Neural progenitor cell (in vitro differentiated cells): ENCODE measurements at regions not wholly inside any gene's neighbourhood (a gene's known extent, or its start where the extent isn't known, plus 50 kb on each side); places are given as distances from the start of the nearest gene placed in this dataset.

Source experiments
- DNase-seq: peaks from one replicate; pipeline ENCODE4 v3.0.0-alpha.2; 2016; ENCODE audit warnings: low spot score
- H2AFZ ChIP-seq: fragments of 200-600 bp; sonication (generic); replicated peaks from 2 replicates; pipeline ENCODE4 v1.6.1; 2016; ENCODE audit warnings: antibody characterized with exemption
- H3F3A ChIP-seq: fragments of 200-600 bp; sonication (generic); 2 replicates; pipeline ENCODE4 v1.6.1; 2016; ENCODE audit warnings: antibody characterized with exemption, low read depth
- H3K27ac ChIP-seq: fragments of 200-600 bp; sonication (generic); 2 replicates; pipeline ENCODE4 v1.5.1; 2016; ENCODE audit warnings: mild to moderate bottlenecking
- H3K27me3 ChIP-seq: fragments of 200-600 bp; sonication (generic); 2 replicates; pipeline ENCODE4 v1.6.1; 2016; ENCODE audit warnings: mild to moderate bottlenecking, moderate library complexity
- H3K36me3 ChIP-seq: fragments of 200-600 bp; sonication (generic); 2 replicates; pipeline ENCODE4 v1.5.1; 2016
- H3K4me1 ChIP-seq: fragments of 200-600 bp; sonication (generic); 2 replicates; pipeline ENCODE4 v1.6.1; 2016; ENCODE audit warnings: mixed run types
- H3K4me2 ChIP-seq: fragments of 200-600 bp; sonication (generic); 2 replicates; pipeline ENCODE4 v1.6.1; 2016
- H3K4me3 ChIP-seq: fragments of 200-600 bp; sonication (generic); 2 replicates; pipeline ENCODE4 v1.5.1; 2016
- H3K79me2 ChIP-seq: fragments of 200-600 bp; sonication (generic); 2 replicates; pipeline ENCODE4 v1.6.1; 2016; ENCODE audit warnings: low read depth
- H3K9ac ChIP-seq: fragments of 200-600 bp; sonication (generic); 2 replicates; pipeline ENCODE4 v1.6.1; 2016
- H3K9me3 ChIP-seq: fragments of 200-600 bp; sonication (generic); 2 replicates; pipeline ENCODE4 v1.5.1; 2016; ENCODE audit warnings: low read depth
- H4K20me1 ChIP-seq: fragments of 200-600 bp; sonication (generic); 2 replicates; pipeline ENCODE4 v1.6.1; 2016; ENCODE audit warnings: low read depth
- H3K27ac Mint-ChIP-seq: 3 replicates; pipeline ENCODE4 v1.8.0; 2021; ENCODE audit warnings: mixed read lengths
- H3K27me3 Mint-ChIP-seq: 2 replicates; pipeline ENCODE4 v1.8.0; 2022; ENCODE audit warnings: low read depth, mild to moderate bottlenecking, inconsistent platforms, moderate library complexity, mixed read lengths; ENCODE audit not compliant: insufficient read depth
- H3K36me3 Mint-ChIP-seq: 3 replicates; pipeline ENCODE4 v1.8.0; 2021; ENCODE audit warnings: mixed read lengths
- H3K4me1 Mint-ChIP-seq: 3 replicates; pipeline ENCODE4 v1.8.0; 2021; ENCODE audit warnings: mixed read lengths
- H3K4me3 Mint-ChIP-seq: 3 replicates; pipeline ENCODE4 v1.8.0; 2021; ENCODE audit warnings: mild to moderate bottlenecking, moderate library complexity, mixed read lengths
- H3K9me3 Mint-ChIP-seq: 3 replicates; pipeline ENCODE4 v1.8.0; 2020; ENCODE audit warnings: mixed read lengths
- EZH2 ChIP-seq: fragments of 200-600 bp; sonication (generic); IDR thresholded peaks from 2 replicates; pipeline ENCODE4 v1.6.1; 2017; ENCODE audit warnings: antibody characterized with exemption, mild to moderate bottlenecking, moderate library complexity
- EZH2phosphoT487 ChIP-seq: fragments of 200-600 bp; sonication (generic); IDR thresholded peaks from 2 replicates; pipeline ENCODE4 v1.6.1; 2017; ENCODE audit warnings: antibody characterized with exemption
- TF ChIP-seq, protein P1 (sequence below): fragments of 200-600 bp; sonication (generic); IDR thresholded peaks from 2 replicates; pipeline ENCODE4 v1.5.1; 2017; ENCODE audit warnings: antibody characterized with exemption, mild to moderate bottlenecking

DNA sequence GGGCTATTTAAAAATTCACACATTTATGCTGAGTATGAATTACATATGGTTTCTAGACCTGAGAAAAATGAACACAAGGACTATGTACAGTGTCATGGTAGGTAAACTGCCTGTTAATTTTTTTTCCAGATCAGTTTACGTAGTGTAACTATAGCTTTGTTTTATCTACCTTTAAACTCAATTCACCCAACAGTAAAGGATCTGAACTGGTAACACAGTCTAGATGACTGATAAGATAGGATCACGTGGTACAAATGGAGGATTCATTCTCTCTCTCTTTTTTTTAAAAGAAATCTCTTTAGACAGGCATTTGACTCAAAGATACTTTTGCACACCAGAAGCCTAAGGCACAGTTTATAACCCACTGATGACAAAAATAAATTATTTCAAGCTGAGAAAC lies 130.8 kb upstream of the ATP2B1 start:
- no peak overlapping the region for H3K27ac ChIP-seq
- no peaks in the 10 kb centered on the region for H3K79me2 ChIP-seq
- no peak overlapping the region for H3K4me3 ChIP-seq
- no peaks in the 10 kb centered on the region for H3K27me3 ChIP-seq
- no peaks in the 10 kb centered on the region for H3K36me3 ChIP-seq
- H4K20me1 ChIP-seq, result no peaks in the 10 kb centered on the region
- no peaks in the 10 kb centered on the region for H3K9me3 ChIP-seq
- Mint-ChIP-seq H3K4me3 (no peak overlapping the region), H3K9me3 (no peaks in the 10 kb centered on the region), H3K27ac (no peak overlapping the region), H3K27me3 (no peaks in the 10 kb centered on the region), H3K4me1 (peaks cover 5% of the 10 kb centered on the region), H3K36me3 (no peaks in the 10 kb centered on the region)
- H3K9ac ChIP-seq, result no peak overlapping the region
- TF ChIP-seq, protein P1, sequence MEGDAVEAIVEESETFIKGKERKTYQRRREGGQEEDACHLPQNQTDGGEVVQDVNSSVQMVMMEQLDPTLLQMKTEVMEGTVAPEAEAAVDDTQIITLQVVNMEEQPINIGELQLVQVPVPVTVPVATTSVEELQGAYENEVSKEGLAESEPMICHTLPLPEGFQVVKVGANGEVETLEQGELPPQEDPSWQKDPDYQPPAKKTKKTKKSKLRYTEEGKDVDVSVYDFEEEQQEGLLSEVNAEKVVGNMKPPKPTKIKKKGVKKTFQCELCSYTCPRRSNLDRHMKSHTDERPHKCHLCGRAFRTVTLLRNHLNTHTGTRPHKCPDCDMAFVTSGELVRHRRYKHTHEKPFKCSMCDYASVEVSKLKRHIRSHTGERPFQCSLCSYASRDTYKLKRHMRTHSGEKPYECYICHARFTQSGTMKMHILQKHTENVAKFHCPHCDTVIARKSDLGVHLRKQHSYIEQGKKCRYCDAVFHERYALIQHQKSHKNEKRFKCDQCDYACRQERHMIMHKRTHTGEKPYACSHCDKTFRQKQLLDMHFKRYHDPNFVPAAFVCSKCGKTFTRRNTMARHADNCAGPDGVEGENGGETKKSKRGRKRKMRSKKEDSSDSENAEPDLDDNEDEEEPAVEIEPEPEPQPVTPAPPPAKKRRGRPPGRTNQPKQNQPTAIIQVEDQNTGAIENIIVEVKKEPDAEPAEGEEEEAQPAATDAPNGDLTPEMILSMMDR, result no peak
- H3K4me1 ChIP-seq, result no peaks in the 10 kb centered on the region
- DNase-seq, result no peak
- no peak overlapping the region for H2AFZ ChIP-seq
- no peaks in the 10 kb centered on the region for H3F3A ChIP-seq
- H3K4me2 ChIP-seq, result no peak overlapping the region

DNA sequence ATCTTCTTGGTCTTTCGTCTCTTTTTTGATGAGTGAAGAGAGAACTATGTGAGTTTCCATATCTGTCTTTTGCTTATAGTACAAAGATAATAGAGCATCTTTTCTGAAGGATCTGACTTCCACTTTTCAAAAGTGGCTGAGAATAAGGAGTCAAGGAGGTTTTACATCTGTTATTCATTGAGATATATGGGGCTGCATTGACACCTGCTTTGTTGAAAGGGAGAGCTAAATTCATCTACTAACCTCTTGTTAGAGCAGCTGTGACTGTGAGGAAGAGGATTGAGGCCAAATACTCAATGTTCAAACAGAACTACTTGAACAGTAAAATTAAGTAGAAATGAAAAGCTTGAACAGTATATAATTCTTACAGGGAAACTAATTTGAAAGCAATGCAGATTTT lies 130.2 kb upstream of the ATP2B1 start:
- Histone ChIP-seq H3K36me3 (no peaks in the 10 kb centered on the region), H3K27ac (no peak overlapping the region), H3K4me3 (no peak overlapping the region), H4K20me1 (no peaks in the 10 kb centered on the region), H2AFZ (no peak overlapping the region), H3K9ac (no peak overlapping the region), H3K27me3 (no peaks in the 10 kb centered on the region), H3K79me2 (no peaks in the 10 kb centered on the region), H3K4me2 (no peak overlapping the region), H3K9me3 (no peaks in the 10 kb centered on the region), H3F3A (no peaks in the 10 kb centered on the region), H3K4me1 (no peaks in the 10 kb centered on the region)
- Mint-ChIP-seq H3K27me3 (no peaks in the 10 kb centered on the region), H3K4me1 (peaks cover 5% of the 10 kb centered on the region), H3K36me3 (no peaks in the 10 kb centered on the region), H3K27ac (no peak overlapping the region), H3K4me3 (no peak overlapping the region), H3K9me3 (no peaks in the 10 kb centered on the region)
- TF ChIP-seq, protein P1, result no peak
- TF ChIP-seq EZH2phosphoT487 (no peak), EZH2 (no peak)
- no peak for DNase-seq

DNA sequence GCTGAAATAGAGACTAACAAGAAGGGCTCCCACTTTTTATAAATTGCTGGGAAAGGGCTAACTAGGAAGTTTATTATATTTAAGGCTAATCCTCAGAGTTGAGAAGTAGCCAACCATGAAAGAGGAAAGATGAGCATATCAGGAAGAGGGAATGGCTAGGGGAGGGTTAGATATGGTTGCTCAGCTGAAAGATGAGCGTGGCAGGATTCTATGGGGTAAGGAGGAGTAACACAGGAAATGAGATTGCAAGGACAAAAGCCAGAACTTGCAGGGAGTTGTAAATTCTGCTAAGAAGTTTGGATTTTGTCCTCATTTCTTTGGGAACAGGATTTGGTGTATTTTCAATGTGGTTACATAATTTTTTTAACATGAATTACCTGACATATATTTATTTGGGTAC lies 127.4 kb upstream of the ATP2B1 start:
- Histone ChIP-seq H3K4me1 (peaks cover 11% of the 10 kb centered on the region), H3K79me2 (no peaks in the 10 kb centered on the region), H3K4me3 (no peak overlapping the region), H3K27me3 (no peaks in the 10 kb centered on the region), H3K9me3 (no peaks in the 10 kb centered on the region), H3K27ac (no peak overlapping the region), H3K36me3 (no peaks in the 10 kb centered on the region), H2AFZ (peak overlapping the region; percentile 21), H3K4me2 (no peak overlapping the region), H4K20me1 (no peaks in the 10 kb centered on the region), H3K9ac (no peak overlapping the region), H3F3A (no peaks in the 10 kb centered on the region)
- DNase-seq, result no peak
- H3K27ac Mint-ChIP-seq, result no peak overlapping the region
- no peaks in the 10 kb centered on the region for H3K27me3 Mint-ChIP-seq
- TF ChIP-seq EZH2 (no peak), EZH2phosphoT487 (no peak)
- TF ChIP-seq, protein P1, result no peak
- H3K36me3 Mint-ChIP-seq, result no peaks in the 10 kb centered on the region
- H3K9me3 Mint-ChIP-seq, result no peaks in the 10 kb centered on the region
- no peak overlapping the region for H3K4me3 Mint-ChIP-seq
- peaks cover 8% of the 10 kb centered on the region for H3K4me1 Mint-ChIP-seq

DNA sequence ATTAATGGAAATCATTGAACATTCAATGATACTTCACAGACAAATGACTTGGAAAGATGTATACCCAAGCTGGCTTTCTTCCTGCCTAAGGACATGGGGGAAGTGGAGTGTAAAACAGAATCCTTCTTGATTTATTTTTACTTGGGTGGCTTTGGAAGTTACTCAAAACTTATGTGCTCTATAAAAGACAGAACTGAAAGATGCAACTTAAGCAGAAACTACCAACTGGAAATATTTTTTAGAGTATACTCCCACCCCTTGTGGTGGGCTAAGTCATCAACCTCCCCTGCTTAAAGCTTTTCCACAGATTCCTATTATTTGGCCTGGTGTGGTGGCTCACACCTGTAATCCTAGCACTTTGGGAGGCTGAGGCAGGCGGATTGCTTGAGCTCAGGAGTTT lies 126.0 kb upstream of the ATP2B1 start:
- Mint-ChIP-seq H3K9me3 (no peaks in the 10 kb centered on the region), H3K4me1 (peaks cover 8% of the 10 kb centered on the region), H3K27me3 (no peaks in the 10 kb centered on the region), H3K4me3 (no peak overlapping the region), H3K36me3 (no peaks in the 10 kb centered on the region), H3K27ac (no peak overlapping the region)
- Histone ChIP-seq H3K4me2 (no peak overlapping the region), H3K9ac (no peak overlapping the region), H4K20me1 (no peaks in the 10 kb centered on the region), H3K4me3 (no peak overlapping the region), H3F3A (no peaks in the 10 kb centered on the region), H3K79me2 (no peaks in the 10 kb centered on the region), H3K36me3 (no peaks in the 10 kb centered on the region), H3K9me3 (no peaks in the 10 kb centered on the region), H2AFZ (no peak overlapping the region), H3K4me1 (peaks cover 11% of the 10 kb centered on the region), H3K27me3 (no peaks in the 10 kb centered on the region), H3K27ac (no peak overlapping the region)
- TF ChIP-seq EZH2phosphoT487, result no peak
- TF ChIP-seq, protein P1, result no peak
- no peak for TF ChIP-seq EZH2
- no peak for DNase-seq
